T-helper 1 cell treated with Interleukin-12 subunit alpha and Interleukin-12 subunit beta and Interleukin-4 antibody, amounts not matched to agents 30 μg/mL and 1 μg/mL, for 36 hours (primary cell): ENCODE measurements at regions not wholly inside any gene's neighbourhood (a gene's known extent, or its start where the extent isn't known, plus 50 kb on each side); places are given as distances from the start of the nearest gene placed in this dataset.
"Not testable (repeated sequence)": the region's sequence is repeated elsewhere in the genome, so short reads cannot be mapped to it uniquely, and the experiment has no call there.

Experiments used
- H3K27ac Mint-ChIP-seq: one replicate; pipeline ENCODE4 v1.8.0; 2021; ENCODE audit warnings: mild to moderate bottlenecking, mixed read lengths
- H3K27me3 Mint-ChIP-seq: one replicate; pipeline ENCODE4 v1.8.0; 2021; ENCODE audit warnings: low read depth, mixed read lengths
- H3K36me3 Mint-ChIP-seq: one replicate; pipeline ENCODE4 v1.8.0; 2021; ENCODE audit warnings: low read depth, mixed read lengths
- H3K4me1 Mint-ChIP-seq: one replicate; pipeline ENCODE4 v1.8.0; 2021; ENCODE audit warnings: low read depth, mixed read lengths
- H3K4me3 Mint-ChIP-seq: one replicate; pipeline ENCODE4 v1.8.0; 2021; ENCODE audit warnings: mild to moderate bottlenecking, moderate library complexity, mixed read lengths
- H3K9me3 Mint-ChIP-seq: one replicate; pipeline ENCODE4 v1.8.0; 2021; ENCODE audit warnings: mixed read lengths

DNA sequence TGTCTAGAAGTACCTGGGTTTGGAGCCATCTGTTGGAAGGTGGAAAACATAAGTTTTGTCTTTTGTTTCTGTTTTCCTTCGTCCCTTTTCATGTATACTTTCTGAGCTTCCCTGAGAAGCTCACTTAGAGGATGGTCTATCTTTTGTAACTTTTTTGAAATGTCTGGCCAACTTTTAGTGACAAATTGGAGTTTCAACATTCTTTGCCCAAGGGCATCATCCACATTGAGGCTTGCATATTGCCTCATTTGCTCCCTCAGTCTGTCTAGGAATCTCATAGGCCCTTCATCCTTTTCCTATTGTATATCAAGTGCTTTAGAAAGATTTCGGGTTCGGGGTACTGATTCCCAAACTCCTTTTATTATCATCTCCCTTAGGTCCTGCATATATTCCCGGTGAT is 152.7 kb upstream of the GALNT15 start:
- not testable (repeated sequence) for H3K9me3 Mint-ChIP-seq, H3K27ac Mint-ChIP-seq, H3K4me3 Mint-ChIP-seq, H3K36me3 Mint-ChIP-seq, H3K4me1 Mint-ChIP-seq, H3K27me3 Mint-ChIP-seq

GRCh38 chr3:16023881-16024280 is 150.6 kb upstream of the GALNT15 start:
- not testable (repeated sequence) for H3K27ac Mint-ChIP-seq, H3K36me3 Mint-ChIP-seq, H3K4me1 Mint-ChIP-seq, H3K9me3 Mint-ChIP-seq, H3K4me3 Mint-ChIP-seq
- H3K27me3 Mint-ChIP-seq, result peaks cover 12% of the 10 kb centered on the region

- Mint-ChIP-seq H3K36me3 (no peaks in the 10 kb centered on the region), H3K9me3 (no peaks in the 10 kb centered on the region), H3K27me3 (peaks cover 14% of the 10 kb centered on the region), H3K4me3 (no peak overlapping the region), H3K4me1 (no peaks in the 10 kb centered on the region), H3K27ac (no peak overlapping the region)
Observed at GRCh38 chr3:16024548-16024947, 149.9 kb upstream of the GALNT15 start.

DNA sequence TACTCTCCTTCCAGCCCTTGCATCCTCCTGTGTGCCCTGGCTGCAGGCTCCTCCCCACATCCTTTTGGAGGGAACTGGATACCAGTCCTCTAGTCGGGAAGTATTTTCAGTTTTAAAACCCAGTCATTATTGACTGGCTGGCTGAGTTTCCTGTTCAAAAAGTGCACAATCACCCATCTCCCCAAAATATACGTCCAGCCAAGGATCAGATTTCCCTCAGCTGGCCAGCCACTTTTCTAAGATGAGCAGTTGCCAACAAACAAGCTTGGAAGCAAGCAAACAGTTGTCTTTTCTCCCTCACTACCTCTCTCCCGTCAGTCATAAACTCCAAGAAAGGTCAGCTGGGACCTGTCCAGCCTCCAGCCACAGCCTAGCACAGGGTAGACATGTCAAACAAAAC is 147.7 kb upstream of the GALNT15 start:
- Mint-ChIP-seq H3K9me3 (no peaks in the 10 kb centered on the region), H3K36me3 (no peaks in the 10 kb centered on the region), H3K4me3 (no peak overlapping the region), H3K27me3 (peaks cover 16% of the 10 kb centered on the region), H3K4me1 (no peaks in the 10 kb centered on the region), H3K27ac (no peak overlapping the region)

GRCh38 chr3:16028604-16029003 is 145.9 kb upstream of the GALNT15 start:
- Mint-ChIP-seq H3K4me1 (no peaks in the 10 kb centered on the region), H3K9me3 (no peaks in the 10 kb centered on the region), H3K4me3 (no peak overlapping the region), H3K36me3 (no peaks in the 10 kb centered on the region), H3K27me3 (peaks cover 16% of the 10 kb centered on the region), H3K27ac (no peak overlapping the region)

- Mint-ChIP-seq H3K36me3 (no peaks in the 10 kb centered on the region), H3K27ac (no peak overlapping the region)
Observed at GRCh38 chr3:16030342-16030741, 144.1 kb upstream of the GALNT15 start.

GRCh38 chr3:16031434-16031833 is 143.0 kb upstream of the GALNT15 start:
- H3K27ac Mint-ChIP-seq, result no peak overlapping the region
- H3K36me3 Mint-ChIP-seq, result no peaks in the 10 kb centered on the region
- H3K4me1 Mint-ChIP-seq, result no peaks in the 10 kb centered on the region
- no peaks in the 10 kb centered on the region for H3K9me3 Mint-ChIP-seq
- H3K27me3 Mint-ChIP-seq, result peaks cover 24% of the 10 kb centered on the region
- no peak overlapping the region for H3K4me3 Mint-ChIP-seq

More at GRCh38 chr3:16030342-16030741, 144.1 kb upstream of the GALNT15 start:
- peaks cover 18% of the 10 kb centered on the region for H3K27me3 Mint-ChIP-seq
- no peak overlapping the region for H3K4me3 Mint-ChIP-seq
- no peaks in the 10 kb centered on the region for H3K9me3 Mint-ChIP-seq
- no peaks in the 10 kb centered on the region for H3K4me1 Mint-ChIP-seq

GRCh38 chr3:16033889-16034687 is 140.4 kb upstream of the GALNT15 start:
- H3K9me3 Mint-ChIP-seq, result no peaks in the 10 kb centered on the region
- no peaks in the 10 kb centered on the region for H3K36me3 Mint-ChIP-seq
- no peak overlapping the region for H3K27ac Mint-ChIP-seq
- no peaks in the 10 kb centered on the region for H3K4me1 Mint-ChIP-seq
- H3K27me3 Mint-ChIP-seq, result peaks cover 35% of the 10 kb centered on the region
- H3K4me3 Mint-ChIP-seq, result no peak overlapping the region

GRCh38 chr3:16040991-16041390 is 133.5 kb upstream of the GALNT15 start:
- Mint-ChIP-seq H3K27ac (no peak overlapping the region), H3K9me3 (no peaks in the 10 kb centered on the region), H3K4me1 (no peaks in the 10 kb centered on the region), H3K4me3 (no peak overlapping the region), H3K27me3 (peaks cover 33% of the 10 kb centered on the region), H3K36me3 (no peaks in the 10 kb centered on the region)

GRCh38 chr3:16048435-16049318 is 125.8 kb upstream of the GALNT15 start:
- Mint-ChIP-seq H3K4me1 (peaks cover 4% of the 10 kb centered on the region), H3K36me3 (no peaks in the 10 kb centered on the region), H3K27me3 (peaks cover 4% of the 10 kb centered on the region), H3K27ac (no peak overlapping the region), H3K4me3 (no peak overlapping the region), H3K9me3 (no peaks in the 10 kb centered on the region)

DNA sequence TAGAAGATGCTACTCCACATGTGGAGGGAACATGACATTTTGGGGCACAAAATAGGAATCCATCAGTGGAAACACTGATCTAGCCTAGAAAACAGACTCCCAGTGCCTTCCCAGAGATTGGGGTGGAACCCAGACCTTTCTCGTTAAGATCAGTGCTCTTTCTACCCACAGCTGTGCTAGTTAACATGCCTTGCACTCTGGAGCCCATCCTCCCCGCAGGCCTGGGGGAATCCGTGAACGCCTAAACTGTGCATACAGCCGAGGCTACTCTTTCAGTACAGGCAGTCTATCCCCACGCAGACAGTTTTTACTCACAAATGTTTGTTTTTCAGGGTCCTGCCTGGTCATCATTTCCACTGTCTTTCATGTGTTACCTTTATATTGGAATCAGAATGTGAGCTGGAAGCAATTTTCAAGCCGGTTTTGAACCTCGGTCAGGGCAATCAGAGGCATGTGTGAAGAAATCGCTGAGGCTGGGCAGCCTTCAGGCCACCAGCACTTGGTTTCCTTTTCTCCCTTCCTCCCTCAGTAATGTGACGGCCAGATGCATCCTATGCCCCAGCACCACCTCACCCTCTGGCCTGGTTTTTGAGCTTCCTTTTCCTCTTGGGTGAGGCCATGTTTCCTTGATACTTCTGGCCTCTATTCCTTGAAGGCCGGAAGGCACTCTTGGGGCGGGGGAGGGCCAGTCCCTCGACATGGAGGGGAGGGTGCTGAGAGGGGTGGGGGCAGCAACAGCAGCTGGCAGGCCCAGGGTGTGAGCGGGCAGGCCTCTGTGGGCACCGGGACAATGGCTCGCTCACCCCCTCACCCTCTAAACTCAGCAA is 123.6 kb upstream of the GALNT15 start:
- H3K36me3 Mint-ChIP-seq, result no peaks in the 10 kb centered on the region
- H3K9me3 Mint-ChIP-seq, result no peaks in the 10 kb centered on the region
- H3K4me3 Mint-ChIP-seq, result no peak overlapping the region
- H3K27me3 Mint-ChIP-seq, result peaks cover 4% of the 10 kb centered on the region
- H3K4me1 Mint-ChIP-seq, result peaks cover 4% of the 10 kb centered on the region
- H3K27ac Mint-ChIP-seq, result no peak overlapping the region

DNA sequence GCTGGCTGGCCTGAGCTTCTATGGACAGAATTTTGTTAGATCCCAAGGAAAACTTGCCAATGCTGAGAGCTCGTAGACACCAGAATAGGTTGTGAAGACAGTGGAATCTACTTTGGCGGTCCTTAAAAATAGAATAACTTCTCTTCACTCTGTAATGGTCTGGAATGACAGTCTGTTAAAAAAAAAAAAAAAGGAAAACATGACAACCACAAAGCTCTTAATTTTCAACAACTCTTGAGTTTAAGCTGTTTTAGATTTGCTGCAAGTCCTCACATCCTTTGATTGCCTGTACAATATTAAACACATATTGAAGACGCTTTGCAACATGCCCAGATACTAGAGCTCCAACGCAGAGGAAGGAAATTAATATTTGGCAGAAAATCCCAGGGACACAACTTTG is 122.8 kb upstream of the GALNT15 start:
- H3K4me3 Mint-ChIP-seq, result no peak overlapping the region
- no peaks in the 10 kb centered on the region for H3K9me3 Mint-ChIP-seq
- no peaks in the 10 kb centered on the region for H3K36me3 Mint-ChIP-seq
- H3K27me3 Mint-ChIP-seq, result peaks cover 4% of the 10 kb centered on the region
- H3K4me1 Mint-ChIP-seq, result peaks cover 4% of the 10 kb centered on the region
- H3K27ac Mint-ChIP-seq, result no peak overlapping the region

DNA sequence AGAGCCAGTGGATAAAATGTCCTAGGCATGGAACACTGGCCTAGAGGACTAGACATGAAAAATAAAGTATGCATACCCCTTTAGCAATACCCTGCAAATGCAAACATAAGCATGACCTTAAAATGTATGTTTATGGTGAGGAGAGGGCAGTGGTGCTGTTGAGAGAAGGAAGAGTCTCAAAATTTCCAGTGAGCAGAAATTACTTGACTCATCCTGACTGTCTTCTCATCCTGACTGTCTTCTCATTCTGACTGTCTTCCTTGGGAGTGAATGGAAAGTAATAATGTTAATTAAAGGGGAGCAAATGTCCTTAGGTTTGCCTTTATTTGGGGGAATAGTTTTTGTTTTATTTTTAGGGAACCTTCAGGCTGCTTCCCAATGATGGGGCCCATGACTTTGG is 121.5 kb upstream of the GALNT15 start:
- Mint-ChIP-seq H3K4me1 (peaks cover 4% of the 10 kb centered on the region), H3K27ac (no peak overlapping the region), H3K4me3 (no peak overlapping the region), H3K9me3 (no peaks in the 10 kb centered on the region), H3K36me3 (no peaks in the 10 kb centered on the region), H3K27me3 (peaks cover 4% of the 10 kb centered on the region)

- Mint-ChIP-seq H3K4me3 (no peak overlapping the region), H3K9me3 (no peaks in the 10 kb centered on the region), H3K36me3 (no peaks in the 10 kb centered on the region), H3K4me1 (no peaks in the 10 kb centered on the region), H3K27ac (no peak overlapping the region), H3K27me3 (peaks cover 4% of the 10 kb centered on the region)
Observed at GRCh38 chr3:16053794-16054193, 120.7 kb upstream of the GALNT15 start.
